WERI-Rb-1 (cell line): ENCODE measurements at regions not wholly inside any gene's neighbourhood (a gene's known extent, or its start where the extent isn't known, plus 50 kb on each side); places are given as distances from the start of the nearest gene placed in this dataset.

Experiments used
- DNase-seq: peaks from one replicate; pipeline ENCODE4 v3.0.0-alpha.2; 2020
- H3K27ac ChIP-seq: fragments of 250-450 bp; sonication (Bioruptor Pico); 2 replicates; pipeline ENCODE4 v1.5.1; 2020; ENCODE audit warnings: mild to moderate bottlenecking, moderate library complexity
- H3K27me3 ChIP-seq: fragments of 250-450 bp; sonication (Bioruptor Pico); 2 replicates; pipeline ENCODE4 v1.5.1; 2021; ENCODE audit warnings: mild to moderate bottlenecking, low read depth, moderate library complexity; ENCODE audit not compliant: insufficient read depth, severe bottlenecking
- H3K36me3 ChIP-seq: fragments of 250-450 bp; sonication (Bioruptor Pico); 2 replicates; pipeline ENCODE4 v1.5.1; 2020; ENCODE audit warnings: mild to moderate bottlenecking, moderate library complexity
- H3K4me3 ChIP-seq: 2 replicates; pipeline ENCODE4 v1.5.1; 2011; ENCODE audit warnings: low read depth, mild to moderate bottlenecking, control low read depth, low read length
- H3K9me3 ChIP-seq: fragments of 250-450 bp; sonication (Bioruptor Pico); 2 replicates; pipeline ENCODE4 v1.5.1; 2021; ENCODE audit warnings: mild to moderate bottlenecking, moderate library complexity; ENCODE audit not compliant: severe bottlenecking
- TF ChIP-seq, protein P1 (sequence below): IDR thresholded peaks from 2 replicates; pipeline ENCODE4 v1.5.1; 2011; ENCODE audit warnings: low read depth, mild to moderate bottlenecking, control low read depth, inconsistent platforms, low read length

- DNase-seq, result no peak
- TF ChIP-seq, protein P1, sequence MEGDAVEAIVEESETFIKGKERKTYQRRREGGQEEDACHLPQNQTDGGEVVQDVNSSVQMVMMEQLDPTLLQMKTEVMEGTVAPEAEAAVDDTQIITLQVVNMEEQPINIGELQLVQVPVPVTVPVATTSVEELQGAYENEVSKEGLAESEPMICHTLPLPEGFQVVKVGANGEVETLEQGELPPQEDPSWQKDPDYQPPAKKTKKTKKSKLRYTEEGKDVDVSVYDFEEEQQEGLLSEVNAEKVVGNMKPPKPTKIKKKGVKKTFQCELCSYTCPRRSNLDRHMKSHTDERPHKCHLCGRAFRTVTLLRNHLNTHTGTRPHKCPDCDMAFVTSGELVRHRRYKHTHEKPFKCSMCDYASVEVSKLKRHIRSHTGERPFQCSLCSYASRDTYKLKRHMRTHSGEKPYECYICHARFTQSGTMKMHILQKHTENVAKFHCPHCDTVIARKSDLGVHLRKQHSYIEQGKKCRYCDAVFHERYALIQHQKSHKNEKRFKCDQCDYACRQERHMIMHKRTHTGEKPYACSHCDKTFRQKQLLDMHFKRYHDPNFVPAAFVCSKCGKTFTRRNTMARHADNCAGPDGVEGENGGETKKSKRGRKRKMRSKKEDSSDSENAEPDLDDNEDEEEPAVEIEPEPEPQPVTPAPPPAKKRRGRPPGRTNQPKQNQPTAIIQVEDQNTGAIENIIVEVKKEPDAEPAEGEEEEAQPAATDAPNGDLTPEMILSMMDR, result no peak
- Histone ChIP-seq H3K9me3 (peaks cover 3% of the 10 kb centered on the region), H3K27ac (no peak overlapping the region), H3K36me3 (no peaks in the 10 kb centered on the region), H3K27me3 (no peaks in the 10 kb centered on the region), H3K4me3 (no peak overlapping the region)
These were observed 164.3 kb downstream of the ABCC12 start for GRCh38 chr16:47991491-47991890.

DNA sequence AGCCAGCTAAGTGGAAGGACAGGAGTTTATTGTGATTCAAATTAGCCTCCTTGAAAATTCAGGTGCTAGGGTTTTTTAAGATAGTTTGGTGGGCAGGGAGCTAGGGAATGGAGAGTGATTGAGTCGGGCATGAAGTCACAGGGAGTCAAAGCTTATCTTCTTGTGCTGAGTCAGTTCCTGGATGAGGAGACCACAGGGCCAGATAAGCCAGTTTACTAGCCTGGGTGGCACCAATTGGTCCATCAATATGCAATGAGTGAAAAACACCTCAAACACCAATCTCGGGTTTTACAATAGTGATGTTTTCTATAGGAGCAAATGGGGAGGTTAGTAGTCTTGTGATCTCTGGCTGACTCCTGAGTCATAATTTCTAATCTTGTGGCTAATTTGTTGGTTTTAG is 165.1 kb downstream of the ABCC12 start:
- TF ChIP-seq, protein P1, result no peak
- Histone ChIP-seq H3K27me3 (no peaks in the 10 kb centered on the region), H3K9me3 (peaks cover 3% of the 10 kb centered on the region), H3K36me3 (no peaks in the 10 kb centered on the region), H3K4me3 (no peak overlapping the region), H3K27ac (no peak overlapping the region)
- DNase-seq, result no peak

GRCh38 chr16:47987136-47987535 is 168.7 kb downstream of the ABCC12 start:
- H3K9me3 ChIP-seq, result peaks cover 3% of the 10 kb centered on the region
- no peaks in the 10 kb centered on the region for H3K27me3 ChIP-seq
- TF ChIP-seq, protein P1, result no peak
- no peaks in the 10 kb centered on the region for H3K36me3 ChIP-seq
- no peak overlapping the region for H3K27ac ChIP-seq
- H3K4me3 ChIP-seq, result no peak overlapping the region
- no peak for DNase-seq

DNA sequence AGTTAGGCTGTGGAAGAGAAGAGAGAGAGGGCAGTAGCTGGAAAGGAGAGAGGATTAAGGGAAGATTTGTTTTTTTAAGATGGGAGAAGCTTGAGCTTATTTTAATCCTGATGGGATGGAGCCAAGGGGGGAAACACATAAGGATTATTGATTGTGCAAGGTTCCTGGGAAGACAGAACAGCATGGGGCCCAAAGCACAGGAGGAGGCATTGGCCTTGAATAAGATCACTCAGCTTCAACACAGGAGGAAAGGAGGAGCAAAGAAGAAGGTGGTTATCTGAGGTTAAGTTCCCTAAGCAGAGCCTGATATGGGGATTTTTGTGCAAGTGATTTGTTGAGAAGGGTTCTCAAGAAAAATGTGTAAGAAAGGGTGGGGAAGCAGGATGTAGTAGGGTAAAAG is 169.8 kb downstream of the ABCC12 start:
- DNase-seq, result peak; percentile 83
- no peak overlapping the region for H3K4me3 ChIP-seq
- H3K9me3 ChIP-seq, result peaks cover 3% of the 10 kb centered on the region
- no peaks in the 10 kb centered on the region for H3K27me3 ChIP-seq
- no peak overlapping the region for H3K27ac ChIP-seq
- H3K36me3 ChIP-seq, result no peaks in the 10 kb centered on the region
- TF ChIP-seq, protein P1, result no peak

GRCh38 chr16:47984669-47985068 is 171.1 kb downstream of the ABCC12 start:
- TF ChIP-seq, protein P1, result no peak
- Histone ChIP-seq H3K4me3 (no peak overlapping the region), H3K27ac (no peak overlapping the region), H3K9me3 (no peaks in the 10 kb centered on the region), H3K36me3 (no peaks in the 10 kb centered on the region), H3K27me3 (no peaks in the 10 kb centered on the region)
- DNase-seq, result no peak

- TF ChIP-seq, protein P1, result no peak
These were observed 171.7 kb downstream of the ABCC12 start for GRCh38 chr16:47983999-47984580.

More at GRCh38 chr16:47983999-47984580, 171.7 kb downstream of the ABCC12 start:
- Histone ChIP-seq H3K36me3 (no peaks in the 10 kb centered on the region), H3K27ac (no peak overlapping the region), H3K27me3 (no peaks in the 10 kb centered on the region), H3K9me3 (no peaks in the 10 kb centered on the region), H3K4me3 (no peak overlapping the region)
- DNase-seq, result no peak
